ENCODE measurements at regions not wholly inside any gene's neighbourhood (a gene's known extent, or its start where the extent isn't known, plus 50 kb on each side); places are given as distances from the start of the nearest gene placed in this dataset.

GRCh38 chrX:69037786-69038185 is 127.5 kb downstream of the PJA1 start:
- no peak for TF ChIP-seq CTCF (IDR thresholded peaks at IDR 0.05)
- peaks cover 3% of the 10 kb centered on the region for H3K27me3 Mint-ChIP-seq
- POLR2A ChIA-PET = no interaction called here
- CTCF ChIA-PET = no interaction called here
- intact Hi-C loops (cut with micrococcal nuclease) = no loop called here
- no peak overlapping the region for H3K4me3 Mint-ChIP-seq
- no peaks in the 10 kb centered on the region for H3K4me1 Mint-ChIP-seq
- no peak overlapping the region for H3K27ac Mint-ChIP-seq
- no peaks in the 10 kb centered on the region for H3K9me3 Mint-ChIP-seq
- DNase-seq (no peak), ATAC-seq (ENCODE audit: low read depth) (no peak)
- H3K36me3 Mint-ChIP-seq (ENCODE audit: low read depth) = no peaks in the 10 kb centered on the region

GRCh38 chrX:69036674-69037573 is 128.3 kb downstream of the PJA1 start:
- POLR2A ChIA-PET = no interaction called here
- H3K27ac Mint-ChIP-seq = no peak overlapping the region

GRCh38 chrX:69034451-69034850 is 130.8 kb downstream of the PJA1 start:
- no peak for DNase-seq
- ChIA-PET CTCF (no interaction called here), POLR2A (no interaction called here)
- Mint-ChIP-seq H3K4me3 (no peak overlapping the region), H3K27me3 (no peaks in the 10 kb centered on the region), H3K4me1 (no peaks in the 10 kb centered on the region), H3K27ac (no peak overlapping the region), H3K36me3 (ENCODE audit: low read depth) (no peaks in the 10 kb centered on the region), H3K9me3 (no peaks in the 10 kb centered on the region)
- TF ChIP-seq CTCF (IDR thresholded peaks at IDR 0.05) = no peak
- intact Hi-C loops (cut with micrococcal nuclease) = no loop called here
- no peak for ATAC-seq (ENCODE audit: low read depth)

More at GRCh38 chrX:69036674-69037573, 128.3 kb downstream of the PJA1 start:
- CTCF ChIA-PET = no interaction called here
- intact Hi-C loops (cut with micrococcal nuclease) = no loop called here
- H3K9me3 Mint-ChIP-seq = no peaks in the 10 kb centered on the region
- H3K27me3 Mint-ChIP-seq = no peaks in the 10 kb centered on the region
- DNase-seq (no peak), ATAC-seq (ENCODE audit: low read depth) (no peak)
- H3K36me3 Mint-ChIP-seq (ENCODE audit: low read depth) = no peaks in the 10 kb centered on the region
- TF ChIP-seq CTCF (IDR thresholded peaks at IDR 0.05) = no peak
- no peak overlapping the region for H3K4me3 Mint-ChIP-seq
- no peaks in the 10 kb centered on the region for H3K4me1 Mint-ChIP-seq

- intact Hi-C loops (cut with micrococcal nuclease) = no loop called here
Measured at GRCh38 chrX:69033936-69034335, 131.3 kb downstream of the PJA1 start.

GRCh38 chrX:69032601-69033000 is 132.7 kb downstream of the PJA1 start:
- CTCF ChIA-PET = no interaction called here
- H3K36me3 Mint-ChIP-seq (ENCODE audit: low read depth) = no peaks in the 10 kb centered on the region
- DNase-seq (no peak), ATAC-seq (ENCODE audit: low read depth) (no peak)
- no peak overlapping the region for H3K27ac Mint-ChIP-seq
- no peak for TF ChIP-seq CTCF (IDR thresholded peaks at IDR 0.05)
- POLR2A ChIA-PET = no interaction called here
- no peaks in the 10 kb centered on the region for H3K27me3 Mint-ChIP-seq
- peaks cover 5% of the 10 kb centered on the region for H3K4me1 Mint-ChIP-seq
- intact Hi-C loops (cut with micrococcal nuclease) = no loop called here
- no peaks in the 10 kb centered on the region for H3K9me3 Mint-ChIP-seq
- no peak overlapping the region for H3K4me3 Mint-ChIP-seq

More at GRCh38 chrX:69033936-69034335, 131.3 kb downstream of the PJA1 start:
- ChIA-PET CTCF (no interaction called here), POLR2A (no interaction called here)
- TF ChIP-seq CTCF (IDR thresholded peaks at IDR 0.05) = no peak
- H3K9me3 Mint-ChIP-seq = no peaks in the 10 kb centered on the region
- ATAC-seq (ENCODE audit: low read depth) = no peak
- H3K27me3 Mint-ChIP-seq = no peaks in the 10 kb centered on the region
- no peak for DNase-seq
- H3K36me3 Mint-ChIP-seq (ENCODE audit: low read depth) = no peaks in the 10 kb centered on the region
- no peaks in the 10 kb centered on the region for H3K4me1 Mint-ChIP-seq
- H3K4me3 Mint-ChIP-seq = no peak overlapping the region
- H3K27ac Mint-ChIP-seq = no peak overlapping the region

All from activated B cell treated with CpG ODN at 0.5 μM for 24 hours (primary cell).